ENCODE measurements at regions not wholly inside any gene's neighbourhood (a gene's known extent, or its start where the extent isn't known, plus 50 kb on each side); places are given as distances from the start of the nearest gene placed in this dataset.

DNA sequence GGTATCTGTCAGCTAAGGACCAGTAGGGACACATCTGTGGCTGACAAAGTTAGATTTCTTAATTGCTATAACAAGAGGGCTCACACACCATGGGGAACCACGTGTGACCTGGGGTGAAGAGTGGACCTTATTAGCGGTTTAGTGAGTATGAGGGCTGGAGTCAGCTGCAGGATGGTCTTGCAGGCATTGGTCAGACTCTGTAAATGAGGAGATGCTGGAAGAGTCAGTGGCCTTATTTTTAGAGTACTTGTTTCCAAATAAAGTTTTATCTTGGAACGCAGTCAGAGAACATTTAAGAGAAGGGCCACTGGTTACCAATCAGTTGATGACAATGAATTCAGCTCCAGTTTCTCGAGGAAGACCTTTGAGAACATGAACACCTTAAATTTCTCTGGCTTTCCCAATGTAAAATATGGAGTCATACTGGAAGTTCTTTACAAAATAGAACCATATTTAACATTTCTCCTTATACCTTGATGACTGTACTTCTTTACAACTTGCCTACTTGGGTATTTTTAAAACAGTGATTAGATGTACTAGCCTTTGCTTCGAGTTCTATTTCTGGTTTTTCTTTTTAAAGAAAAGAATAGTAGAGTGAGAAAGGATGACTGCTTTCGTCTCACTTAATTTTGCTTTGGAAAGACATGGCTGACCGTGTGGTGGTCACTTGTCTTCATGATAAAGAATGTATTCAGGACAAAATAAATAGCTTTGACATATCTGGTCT, 185.9 kb upstream of the S1PR3 start:
- TF ChIP-seq FOXP2 (optimal IDR thresholded peaks at IDR 0.05; ENCODE audit: borderline replicate concordance, extremely low read depth, extremely low read length, insufficient read depth): no peak
- TF ChIP-seq SIN3A (IDR thresholded peaks at IDR 0.05; ENCODE audit: borderline replicate concordance, insufficient read depth, low read length): no peak
- TF ChIP-seq, protein P1, sequence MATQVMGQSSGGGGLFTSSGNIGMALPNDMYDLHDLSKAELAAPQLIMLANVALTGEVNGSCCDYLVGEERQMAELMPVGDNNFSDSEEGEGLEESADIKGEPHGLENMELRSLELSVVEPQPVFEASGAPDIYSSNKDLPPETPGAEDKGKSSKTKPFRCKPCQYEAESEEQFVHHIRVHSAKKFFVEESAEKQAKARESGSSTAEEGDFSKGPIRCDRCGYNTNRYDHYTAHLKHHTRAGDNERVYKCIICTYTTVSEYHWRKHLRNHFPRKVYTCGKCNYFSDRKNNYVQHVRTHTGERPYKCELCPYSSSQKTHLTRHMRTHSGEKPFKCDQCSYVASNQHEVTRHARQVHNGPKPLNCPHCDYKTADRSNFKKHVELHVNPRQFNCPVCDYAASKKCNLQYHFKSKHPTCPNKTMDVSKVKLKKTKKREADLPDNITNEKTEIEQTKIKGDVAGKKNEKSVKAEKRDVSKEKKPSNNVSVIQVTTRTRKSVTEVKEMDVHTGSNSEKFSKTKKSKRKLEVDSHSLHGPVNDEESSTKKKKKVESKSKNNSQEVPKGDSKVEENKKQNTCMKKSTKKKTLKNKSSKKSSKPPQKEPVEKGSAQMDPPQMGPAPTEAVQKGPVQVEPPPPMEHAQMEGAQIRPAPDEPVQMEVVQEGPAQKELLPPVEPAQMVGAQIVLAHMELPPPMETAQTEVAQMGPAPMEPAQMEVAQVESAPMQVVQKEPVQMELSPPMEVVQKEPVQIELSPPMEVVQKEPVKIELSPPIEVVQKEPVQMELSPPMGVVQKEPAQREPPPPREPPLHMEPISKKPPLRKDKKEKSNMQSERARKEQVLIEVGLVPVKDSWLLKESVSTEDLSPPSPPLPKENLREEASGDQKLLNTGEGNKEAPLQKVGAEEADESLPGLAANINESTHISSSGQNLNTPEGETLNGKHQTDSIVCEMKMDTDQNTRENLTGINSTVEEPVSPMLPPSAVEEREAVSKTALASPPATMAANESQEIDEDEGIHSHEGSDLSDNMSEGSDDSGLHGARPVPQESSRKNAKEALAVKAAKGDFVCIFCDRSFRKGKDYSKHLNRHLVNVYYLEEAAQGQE (IDR thresholded peaks at IDR 0.05; ENCODE audit: insufficient read depth in 1 of 2, low read depth in 2 of 2, low read length in 2 of 2): no peak
- no peak for TF ChIP-seq TAF1 (IDR thresholded peaks at IDR 0.05; ENCODE audit: borderline replicate concordance, insufficient read depth, low read length)
- no peak for TF ChIP-seq POLR2AphosphoS5 (IDR thresholded peaks at IDR 0.05; ENCODE audit: low read depth, low read length)

DNA sequence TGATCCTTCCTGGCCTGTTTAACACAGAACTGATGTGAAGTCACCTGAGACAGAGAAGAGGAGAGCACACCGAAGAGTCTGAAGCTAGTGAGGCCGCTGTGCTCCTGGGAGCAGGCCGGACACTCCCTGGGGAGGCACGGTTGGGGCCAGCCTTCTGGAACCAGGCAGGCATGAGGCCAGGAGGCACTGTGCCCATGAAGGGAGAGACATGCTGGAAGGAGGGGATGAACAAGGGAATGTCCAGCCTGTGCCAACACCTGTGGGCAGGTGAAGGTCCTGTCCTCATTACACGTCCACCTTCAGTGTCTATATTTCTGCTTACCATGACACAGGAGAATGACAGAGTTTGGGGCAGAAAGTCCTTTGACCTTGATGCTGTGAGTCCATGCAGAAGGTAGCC, 183.8 kb upstream of the S1PR3 start:
- TF ChIP-seq, protein P1 (IDR thresholded peaks at IDR 0.05; ENCODE audit: insufficient read depth in 1 of 2, low read depth in 2 of 2, low read length in 2 of 2): no peak
- TF ChIP-seq SIN3A (IDR thresholded peaks at IDR 0.05; ENCODE audit: borderline replicate concordance, insufficient read depth, low read length) (no peak), POLR2AphosphoS5 (IDR thresholded peaks at IDR 0.05; ENCODE audit: low read depth, low read length) (no peak), TAF1 (IDR thresholded peaks at IDR 0.05; ENCODE audit: borderline replicate concordance, insufficient read depth, low read length) (no peak), FOXP2 (optimal IDR thresholded peaks at IDR 0.05; ENCODE audit: borderline replicate concordance, extremely low read depth, extremely low read length, insufficient read depth) (no peak)

DNA sequence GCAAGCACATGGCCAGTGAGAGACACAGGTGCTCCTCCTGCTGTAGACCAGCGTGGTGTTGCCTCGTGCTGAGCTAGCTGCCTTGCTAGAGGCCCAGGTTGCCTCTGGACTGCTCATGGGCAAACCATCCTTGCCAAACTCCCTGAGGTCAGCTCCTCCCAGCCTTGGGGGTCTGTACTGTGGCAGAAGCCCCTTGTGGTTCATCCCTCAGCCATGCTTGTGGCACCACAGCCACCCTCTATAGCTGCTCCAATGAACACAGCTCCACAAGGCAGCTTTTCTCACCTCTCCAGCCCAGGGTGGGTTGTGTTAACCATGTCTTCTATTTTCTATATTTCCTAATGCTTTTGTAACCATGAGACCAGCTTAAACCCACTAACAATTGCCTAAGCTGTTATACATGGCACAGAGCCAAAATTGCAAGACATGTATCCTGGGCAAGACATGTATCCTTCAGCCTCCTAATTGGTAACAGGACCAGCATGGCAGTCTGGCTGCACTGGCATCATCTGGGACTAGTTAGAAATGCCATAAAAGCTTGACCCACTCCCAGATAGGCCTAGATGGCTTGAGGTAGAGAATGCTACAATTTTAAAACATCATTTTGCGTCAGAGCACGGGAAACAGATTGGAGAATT, 183.1 kb upstream of the S1PR3 start:
- TF ChIP-seq FOXP2 (optimal IDR thresholded peaks at IDR 0.05; ENCODE audit: borderline replicate concordance, extremely low read depth, extremely low read length, insufficient read depth) (no peak), SIN3A (IDR thresholded peaks at IDR 0.05; ENCODE audit: borderline replicate concordance, insufficient read depth, low read length) (no peak), POLR2AphosphoS5 (IDR thresholded peaks at IDR 0.05; ENCODE audit: low read depth, low read length) (no peak), TAF1 (IDR thresholded peaks at IDR 0.05; ENCODE audit: borderline replicate concordance, insufficient read depth, low read length) (no peak)
- TF ChIP-seq, protein P1 (IDR thresholded peaks at IDR 0.05; ENCODE audit: insufficient read depth in 1 of 2, low read depth in 2 of 2, low read length in 2 of 2): no peak

DNA sequence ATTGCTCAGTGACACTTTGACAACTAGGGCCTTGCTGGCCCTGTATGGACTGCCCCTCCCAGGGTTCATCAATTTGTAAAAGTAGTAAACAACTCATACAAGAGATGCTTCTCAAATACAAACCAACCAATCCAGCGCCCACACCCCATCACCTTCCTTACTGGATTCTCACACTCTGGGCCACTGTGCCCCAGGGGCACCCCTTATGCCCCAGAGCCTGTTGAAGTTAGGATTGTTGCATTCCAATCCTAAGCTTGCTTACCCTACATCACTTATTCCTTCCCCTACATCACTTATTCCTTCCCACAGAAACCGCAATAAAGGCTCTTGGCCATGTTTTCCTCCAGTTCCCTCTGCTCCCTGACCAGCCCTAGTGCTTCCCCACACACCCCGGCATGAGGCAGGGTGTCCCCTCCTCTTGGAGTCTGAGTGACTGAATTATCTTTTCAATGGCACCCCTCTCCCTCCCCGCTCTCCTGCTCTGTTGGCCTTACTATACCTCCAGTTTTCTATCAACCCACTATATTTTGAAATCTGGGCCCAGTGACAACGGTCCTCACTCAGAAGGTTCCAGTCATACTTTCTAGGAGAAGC, 182.4 kb upstream of the S1PR3 start:
- TF ChIP-seq, protein P1 (IDR thresholded peaks at IDR 0.05; ENCODE audit: insufficient read depth in 1 of 2, low read depth in 2 of 2, low read length in 2 of 2): no peak
- no peak for TF ChIP-seq SIN3A (IDR thresholded peaks at IDR 0.05; ENCODE audit: borderline replicate concordance, insufficient read depth, low read length)
- no peak for TF ChIP-seq POLR2AphosphoS5 (IDR thresholded peaks at IDR 0.05; ENCODE audit: low read depth, low read length)
- no peak for TF ChIP-seq TAF1 (IDR thresholded peaks at IDR 0.05; ENCODE audit: borderline replicate concordance, insufficient read depth, low read length)
- TF ChIP-seq FOXP2 (optimal IDR thresholded peaks at IDR 0.05; ENCODE audit: borderline replicate concordance, extremely low read depth, extremely low read length, insufficient read depth): no peak

Data from PFSK-1 (cell line).